ENCODE measurements at regions not wholly inside any gene's neighbourhood (a gene's known extent, or its start where the extent isn't known, plus 50 kb on each side); places are given as distances from the start of the nearest gene placed in this dataset.

DNA sequence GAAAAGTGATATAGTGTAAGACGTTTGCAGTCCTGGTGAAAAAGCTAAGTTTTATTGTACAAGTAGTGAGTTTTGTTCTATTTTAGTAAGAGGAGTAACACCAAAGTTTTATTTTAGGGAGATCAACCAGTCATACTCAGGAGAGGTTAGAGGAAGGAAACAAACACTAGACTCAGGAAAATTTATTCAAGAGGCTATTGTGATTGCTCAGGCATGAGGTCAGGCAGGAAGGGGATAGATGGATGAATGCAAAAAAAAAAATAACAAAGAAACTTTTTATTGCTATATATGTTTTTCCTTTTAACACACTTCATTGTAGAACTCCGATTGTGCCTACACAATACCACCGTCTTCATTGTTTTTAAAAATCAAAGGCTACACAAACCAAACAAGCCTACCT is 189.0 kb downstream of the LYPLAL1 start:
- TF ChIP-seq, protein P1, sequence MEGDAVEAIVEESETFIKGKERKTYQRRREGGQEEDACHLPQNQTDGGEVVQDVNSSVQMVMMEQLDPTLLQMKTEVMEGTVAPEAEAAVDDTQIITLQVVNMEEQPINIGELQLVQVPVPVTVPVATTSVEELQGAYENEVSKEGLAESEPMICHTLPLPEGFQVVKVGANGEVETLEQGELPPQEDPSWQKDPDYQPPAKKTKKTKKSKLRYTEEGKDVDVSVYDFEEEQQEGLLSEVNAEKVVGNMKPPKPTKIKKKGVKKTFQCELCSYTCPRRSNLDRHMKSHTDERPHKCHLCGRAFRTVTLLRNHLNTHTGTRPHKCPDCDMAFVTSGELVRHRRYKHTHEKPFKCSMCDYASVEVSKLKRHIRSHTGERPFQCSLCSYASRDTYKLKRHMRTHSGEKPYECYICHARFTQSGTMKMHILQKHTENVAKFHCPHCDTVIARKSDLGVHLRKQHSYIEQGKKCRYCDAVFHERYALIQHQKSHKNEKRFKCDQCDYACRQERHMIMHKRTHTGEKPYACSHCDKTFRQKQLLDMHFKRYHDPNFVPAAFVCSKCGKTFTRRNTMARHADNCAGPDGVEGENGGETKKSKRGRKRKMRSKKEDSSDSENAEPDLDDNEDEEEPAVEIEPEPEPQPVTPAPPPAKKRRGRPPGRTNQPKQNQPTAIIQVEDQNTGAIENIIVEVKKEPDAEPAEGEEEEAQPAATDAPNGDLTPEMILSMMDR (IDR thresholded peaks at IDR 0.05) = no peak
- TF ChIP-seq POLR2A (IDR thresholded peaks at IDR 0.05) = no peak
